Breast epithelium (tissue), 4 donors: ENCODE measurements at regions not wholly inside any gene's neighbourhood (a gene's known extent, or its start where the extent isn't known, plus 50 kb on each side); places are given as distances from the start of the nearest gene placed in this dataset.
"Not testable (repeated sequence)": the region's sequence is repeated elsewhere in the genome, so short reads cannot be mapped to it uniquely, and the experiment has no call there.

ENCODE experiments used
- DNase-seq, 2 donors: peaks; one replicate each; pipeline ENCODE4 v3.0.0-alpha.2; 2019; ENCODE audit warnings: low spot score in 2 of 2
- H3K27ac ChIP-seq, 2 donors: fragments of 200-600 bp; sonication (generic) in 1 of 2; one replicate each; pipeline ENCODE4 v1.5.1; 2016 to 2019; ENCODE audit warnings: mild to moderate bottlenecking in 1 of 2
- H3K27me3 ChIP-seq, 2 donors: fragments of 200-600 bp; sonication (generic) in 1 of 2; one replicate each; pipeline versions ENCODE4 v1.5.1 to v1.6.0; 2017 to 2019; ENCODE audit warnings: control low read depth in 1 of 2, mild to moderate bottlenecking in 1 of 2
- H3K36me3 ChIP-seq: fragments of 200-600 bp; one replicate; pipeline ENCODE4 v1.5.1; 2019
- H3K4me1 ChIP-seq, 2 donors: fragments of 200-600 bp; sonication (generic); one replicate each; pipeline ENCODE4 v1.5.1; 2016 to 2019; ENCODE audit warnings: control low read depth in 1 of 2
- H3K4me3 ChIP-seq, 3 donors: fragments of 200-600 bp; sonication (generic); 1 replicate in 2 of 3; 2 replicates in 1 of 3; pipeline ENCODE4 v1.5.1; 2016 to 2019; ENCODE audit warnings: mild to moderate bottlenecking in 3 of 3, moderate library complexity in 2 of 3
- H3K9me3 ChIP-seq, 2 donors: fragments of 200-600 bp; sonication (generic) in 1 of 2; one replicate each; pipeline ENCODE4 v1.5.1; 2016 to 2019; ENCODE audit warnings: control low read depth in 1 of 2
- CTCF ChIP-seq, 3 donors: fragments of 450-650 bp; IDR thresholded peaks; one replicate each; pipeline ENCODE4 v1.5.1; 2016 to 2017; ENCODE audit warnings: antibody characterized with exemption in 3 of 3, mild to moderate bottlenecking in 3 of 3, moderate library complexity in 3 of 3
- POLR2A ChIP-seq: fragments of 450-650 bp; IDR thresholded peaks from one replicate; pipeline ENCODE4 v1.6.1; 2016; ENCODE audit warnings: antibody characterized with exemption, mild to moderate bottlenecking, moderate library complexity
- POLR2AphosphoS5 ChIP-seq, 3 donors: sonication (generic); formaldehyde crosslinking; IDR thresholded peaks; one replicate each; pipeline ENCODE4 v1.6.1; 2017; ENCODE audit warnings: antibody characterized with exemption in 3 of 3
- intact Hi-C: fragments of 100-400 bp; cut with DNase I; formaldehyde crosslinking; loops from one replicate; pipeline ENCODE4 v1.15.1; 2023; ENCODE audit warnings: low total_unique reads

DNA sequence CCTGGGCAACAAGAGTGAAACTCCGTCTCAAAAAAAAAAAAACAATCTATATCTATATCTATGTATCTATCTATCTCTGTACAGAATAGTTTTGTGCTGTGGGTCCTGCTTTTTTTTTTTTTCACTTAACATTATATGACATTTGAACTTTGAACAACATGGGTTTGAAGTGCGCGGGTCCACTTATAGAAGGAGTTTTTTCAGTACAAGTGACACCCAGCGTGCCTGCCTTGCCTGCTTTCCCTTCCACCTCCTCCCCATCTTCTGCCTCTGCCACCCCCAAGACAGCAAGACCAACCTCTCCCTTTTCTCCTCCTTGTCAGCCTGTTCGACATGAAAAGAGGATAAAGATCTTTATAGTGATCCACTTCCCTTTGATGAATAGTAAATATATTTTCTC is 102.2 kb upstream of the KCNG1 start:
- no peak overlapping the region for H3K27ac ChIP-seq
- TF ChIP-seq CTCF (IDR thresholded peaks at IDR 0.05) (no peak), POLR2A (no peak), POLR2AphosphoS5 (IDR thresholded peaks at IDR 0.05) (no peak)

GRCh38 chr20:51123887-51124286 is 101.0 kb upstream of the KCNG1 start:
- not testable (repeated sequence) for H3K36me3 ChIP-seq, H3K27me3 ChIP-seq, H3K27ac ChIP-seq, H3K4me1 ChIP-seq, DNase-seq, H3K9me3 ChIP-seq, H3K4me3 ChIP-seq
- intact Hi-C loops = loop anchor here (2.0 kb wide), 1 partner anchor 25 kb away; no protein-coding TSS in a partner anchor

More for the DNA sequence above, 102.2 kb upstream of the KCNG1 start:
- H3K36me3 ChIP-seq = no peaks in the 10 kb centered on the region
- H3K4me1 ChIP-seq = no peaks in the 10 kb centered on the region
- no peak for DNase-seq
- no peak overlapping the region for H3K4me3 ChIP-seq
- peaks cover 0 to 8% of the 10 kb centered on the region in 2 donors for H3K27me3 ChIP-seq
- intact Hi-C loops = loop anchor here (2.0 kb wide), 1 partner anchor 24 kb away; no protein-coding TSS in a partner anchor
- no peaks in the 10 kb centered on the region for H3K9me3 ChIP-seq

DNA sequence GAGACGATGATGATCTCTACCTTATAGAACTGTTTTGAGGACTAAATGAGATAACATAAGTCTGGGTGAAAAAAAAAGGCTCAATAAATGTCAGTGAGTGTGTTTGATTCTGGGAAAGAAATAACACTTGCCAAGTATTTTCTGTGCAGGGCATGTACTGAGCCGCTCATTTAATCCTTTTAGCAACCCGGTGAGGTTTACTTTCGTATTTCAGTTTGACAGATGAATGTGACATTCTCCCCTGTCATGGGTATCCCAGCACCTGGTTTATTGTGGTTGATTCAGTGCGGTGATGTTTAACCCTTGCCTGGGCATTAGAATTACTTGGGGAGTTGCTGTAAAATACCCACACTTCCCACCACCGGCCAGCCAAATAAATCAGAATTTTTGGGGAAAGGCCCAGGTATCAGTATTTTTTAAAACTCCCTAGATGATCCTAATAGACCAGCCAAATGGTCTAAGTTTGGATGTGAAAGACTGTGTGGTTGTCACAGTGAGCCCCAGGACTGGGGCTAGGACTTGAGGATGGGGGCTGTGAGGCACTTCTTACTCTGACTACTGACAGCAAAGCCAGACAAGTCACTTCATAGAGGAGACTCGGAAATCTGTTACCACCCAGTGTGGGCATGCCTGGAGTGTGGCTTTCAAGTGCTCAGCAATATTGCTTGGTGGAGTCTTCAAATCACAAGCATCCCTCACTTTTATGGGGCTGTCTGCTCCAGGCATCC is 100.2 kb upstream of the KCNG1 start:
- H3K27me3 ChIP-seq = peaks cover 0 to 10% of the 10 kb centered on the region in 2 donors
- intact Hi-C loops = no loop called here
- no peak for DNase-seq
- H3K9me3 ChIP-seq = no peaks in the 10 kb centered on the region
- no peak overlapping the region for H3K27ac ChIP-seq
- H3K4me3 ChIP-seq = no peak overlapping the region
- no peaks in the 10 kb centered on the region for H3K36me3 ChIP-seq
- H3K4me1 ChIP-seq = no peaks in the 10 kb centered on the region
- no peak for TF ChIP-seq POLR2A
- TF ChIP-seq POLR2AphosphoS5 (IDR thresholded peaks at IDR 0.05) = no peak
- no peak for TF ChIP-seq CTCF (IDR thresholded peaks at IDR 0.05)

GRCh38 chr20:51121901-51122412 is 99.0 kb upstream of the KCNG1 start:
- Histone ChIP-seq H3K4me1 (no peaks in the 10 kb centered on the region), H3K9me3 (no peaks in the 10 kb centered on the region), H3K4me3 (no peak overlapping the region), H3K36me3 (no peaks in the 10 kb centered on the region), H3K27ac (no peak overlapping the region), H3K27me3 (peaks cover 0 to 10% of the 10 kb centered on the region in 2 donors)
- TF ChIP-seq CTCF (IDR thresholded peaks at IDR 0.05) = no peak
- TF ChIP-seq POLR2AphosphoS5 (IDR thresholded peaks at IDR 0.05) = no peak
- TF ChIP-seq POLR2A = no peak
- no peak for DNase-seq
- intact Hi-C loops = no loop called here

- H3K27me3 ChIP-seq = peaks cover 0 to 10% of the 10 kb centered on the region in 2 donors
- no peaks in the 10 kb centered on the region for H3K4me1 ChIP-seq
- intact Hi-C loops = no loop called here
- DNase-seq = no peak
- H3K9me3 ChIP-seq = no peaks in the 10 kb centered on the region
- H3K4me3 ChIP-seq = no peak overlapping the region
- no peak overlapping the region for H3K27ac ChIP-seq
- H3K36me3 ChIP-seq = no peaks in the 10 kb centered on the region
- TF ChIP-seq POLR2A = no peak
- no peak for TF ChIP-seq POLR2AphosphoS5 (IDR thresholded peaks at IDR 0.05)
- TF ChIP-seq CTCF (IDR thresholded peaks at IDR 0.05) = no peak
These were observed 98.4 kb upstream of the KCNG1 start for GRCh38 chr20:51121272-51121671.
